HG03571 (cell line): ENCODE measurements at regions not wholly inside any gene's neighbourhood (a gene's known extent, or its start where the extent isn't known, plus 50 kb on each side); places are given as distances from the start of the nearest gene placed in this dataset.

Experiments
- ATAC-seq: cut with Tn5 transposase; IDR thresholded peaks from one replicate; pipeline ENCODE4 v1.9.1; 2021; ENCODE audit not compliant: unreplicated experiment

- no peak for ATAC-seq
Measured at GRCh38 chr2:2750867-2751714, 420.0 kb upstream of the MYT1L start.

GRCh38 chr2:2749206-2749598 is 418.1 kb upstream of the MYT1L start:
- ATAC-seq, result no peak

DNA sequence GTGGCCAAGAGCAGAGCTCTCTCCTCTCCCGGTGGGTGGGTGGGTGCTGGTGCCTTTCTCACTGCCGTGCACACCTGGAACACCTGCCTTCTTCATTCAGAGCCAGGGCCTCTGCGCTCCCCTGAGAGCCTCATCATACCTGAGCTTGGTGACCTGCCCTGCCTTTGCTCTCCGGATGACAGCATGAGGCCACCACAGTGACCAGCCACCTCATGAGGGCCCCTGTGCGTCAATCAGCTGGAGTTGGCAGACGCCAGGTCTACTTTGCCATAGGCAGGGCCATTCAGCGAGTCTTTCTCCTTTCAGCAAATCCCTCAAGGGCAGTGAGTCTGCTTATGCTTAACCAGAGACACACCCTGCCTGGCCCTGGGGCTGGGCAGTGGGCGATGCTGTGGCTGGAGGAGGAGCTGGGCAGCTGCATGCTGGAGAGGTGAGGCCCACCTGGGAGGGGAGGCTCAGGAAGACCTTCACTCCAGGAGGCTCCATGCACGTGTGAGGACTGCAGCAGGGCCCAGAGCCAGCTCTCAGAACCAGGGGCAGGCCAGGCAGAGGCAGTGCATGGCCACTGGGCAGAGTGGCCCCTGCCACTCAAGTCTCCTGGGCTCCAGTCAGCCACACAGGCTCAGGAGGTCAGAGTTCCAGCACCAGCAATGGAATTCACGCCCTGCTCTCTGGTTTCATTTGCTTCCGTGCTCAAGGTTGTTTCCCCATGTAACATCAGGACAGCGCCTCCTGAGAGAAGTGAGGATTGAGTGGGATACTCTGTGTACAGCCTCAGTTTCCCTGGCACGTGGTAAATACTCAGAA is 417.5 kb upstream of the MYT1L start:
- no peak for ATAC-seq

DNA sequence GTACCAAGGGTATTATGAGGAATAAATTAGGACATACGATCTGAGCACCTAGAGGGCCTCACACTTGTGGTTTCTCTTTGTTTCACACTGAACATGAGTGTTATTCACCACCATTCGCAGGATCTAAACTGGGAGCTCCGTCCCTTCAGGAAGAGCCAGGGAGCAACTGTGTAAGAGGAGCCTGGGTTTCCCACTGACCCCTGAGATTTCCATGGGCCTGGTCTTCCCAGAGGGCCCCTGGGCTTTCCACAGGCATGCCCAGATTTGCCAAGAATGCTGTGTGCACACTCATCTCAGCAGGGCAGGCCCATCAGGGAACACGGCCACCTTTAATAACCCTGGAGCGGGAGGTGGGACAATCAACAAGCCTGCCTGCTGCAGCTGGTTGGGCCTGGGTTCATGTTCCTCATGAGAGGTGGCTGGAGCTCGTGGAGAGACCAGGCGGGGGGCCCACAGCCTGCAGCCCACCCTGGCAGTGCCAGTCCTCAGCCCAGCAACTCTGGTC is 416.8 kb upstream of the MYT1L start:
- ATAC-seq, result no peak

- ATAC-seq, result no peak
Measured at GRCh38 chr2:2746731-2747130, 415.7 kb upstream of the MYT1L start.

DNA sequence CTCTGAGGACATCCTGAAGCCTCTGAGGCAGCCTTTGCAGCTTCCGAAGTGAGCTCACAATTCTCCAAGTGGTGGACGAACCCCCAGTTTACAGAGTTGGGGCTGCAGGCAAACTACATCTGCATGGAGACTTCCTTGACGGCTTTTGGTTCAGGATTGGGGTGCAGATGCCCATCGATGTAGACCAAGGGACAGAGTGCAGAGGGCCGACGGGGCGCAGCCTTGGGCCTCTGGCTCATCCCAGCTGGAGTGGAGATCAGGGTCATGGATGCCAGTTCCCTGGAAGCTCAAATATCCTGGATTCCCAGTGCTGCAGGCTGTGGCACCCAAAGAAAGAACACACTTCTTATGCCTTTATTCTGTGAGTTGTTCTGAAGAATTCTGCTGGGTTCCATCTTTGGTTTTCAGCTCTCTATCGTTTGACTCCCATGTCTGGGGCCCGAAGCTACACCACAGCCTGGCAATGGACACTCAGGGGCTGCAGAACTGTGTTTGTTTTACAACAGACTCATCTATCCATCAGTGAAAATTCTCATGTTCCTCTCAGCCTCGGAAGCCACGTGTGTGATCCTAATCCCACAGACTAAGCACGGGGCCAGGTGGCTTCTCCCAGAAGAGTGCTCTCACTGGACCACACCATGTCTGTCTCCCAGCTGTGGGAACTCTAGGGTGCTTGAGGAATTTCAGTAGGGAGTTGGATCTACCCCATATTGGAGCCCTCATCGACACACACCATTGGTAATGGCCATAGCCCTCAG is 414.1 kb upstream of the MYT1L start:
- no peak for ATAC-seq

DNA sequence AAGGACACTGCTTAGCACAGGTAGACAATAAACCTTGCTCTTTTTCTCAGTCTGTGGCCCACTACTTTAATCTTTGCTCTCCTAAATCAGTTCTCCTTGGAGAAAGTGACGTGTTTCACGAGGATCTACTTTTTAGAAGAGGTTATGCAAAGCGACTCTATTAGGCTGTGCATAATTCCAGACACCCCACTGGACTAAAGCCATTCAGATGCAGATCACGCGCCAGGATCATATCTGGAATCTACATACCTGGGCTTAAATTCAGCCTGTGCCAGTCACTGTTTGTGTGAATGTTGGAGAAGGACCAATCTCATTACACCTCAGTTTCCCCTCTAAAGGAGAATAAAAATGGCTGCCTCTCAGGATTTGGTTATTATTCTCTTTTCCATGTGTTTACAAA is 413.0 kb upstream of the MYT1L start:
- ATAC-seq, result no peak

DNA sequence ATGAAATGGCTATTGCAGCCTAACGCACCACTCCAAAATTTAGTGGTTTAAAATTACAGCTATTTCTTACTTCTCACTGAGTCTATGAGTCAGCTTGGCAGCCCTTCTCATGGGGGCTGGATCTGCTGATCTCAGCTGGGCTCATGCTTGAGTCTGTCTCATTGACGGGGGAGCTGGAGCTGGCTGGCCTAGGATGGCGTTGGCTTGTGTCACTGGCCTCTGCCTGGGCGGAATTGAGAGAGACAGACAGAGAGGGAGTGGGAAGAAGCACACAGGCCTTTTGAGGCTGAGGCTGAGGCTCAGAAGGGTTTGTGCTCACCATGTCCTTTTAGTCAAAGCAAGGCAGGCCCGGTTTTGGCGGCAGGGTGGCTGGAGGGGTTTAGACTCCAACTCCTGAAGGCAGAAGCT is 412.1 kb upstream of the MYT1L start:
- no peak for ATAC-seq

DNA sequence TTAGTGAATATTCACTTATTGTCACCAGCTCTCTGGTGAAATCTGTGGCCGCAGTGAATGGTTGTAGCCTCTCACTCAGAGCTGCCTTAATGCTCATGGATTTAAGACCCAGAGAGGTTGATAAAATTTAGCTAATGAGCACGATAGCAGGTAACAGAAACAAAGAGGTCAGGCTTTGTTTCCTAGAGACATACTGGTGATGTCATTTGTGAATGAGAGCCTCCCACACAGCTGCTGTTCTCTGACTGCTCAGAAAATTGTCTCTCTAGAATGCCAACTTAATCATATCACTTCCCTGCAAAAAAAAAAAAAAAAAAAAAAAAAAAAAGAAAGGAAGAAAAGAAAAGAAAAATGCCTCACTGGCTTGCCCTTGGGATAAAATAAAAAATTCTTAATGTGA is 411.7 kb upstream of the MYT1L start:
- no peak for ATAC-seq

DNA sequence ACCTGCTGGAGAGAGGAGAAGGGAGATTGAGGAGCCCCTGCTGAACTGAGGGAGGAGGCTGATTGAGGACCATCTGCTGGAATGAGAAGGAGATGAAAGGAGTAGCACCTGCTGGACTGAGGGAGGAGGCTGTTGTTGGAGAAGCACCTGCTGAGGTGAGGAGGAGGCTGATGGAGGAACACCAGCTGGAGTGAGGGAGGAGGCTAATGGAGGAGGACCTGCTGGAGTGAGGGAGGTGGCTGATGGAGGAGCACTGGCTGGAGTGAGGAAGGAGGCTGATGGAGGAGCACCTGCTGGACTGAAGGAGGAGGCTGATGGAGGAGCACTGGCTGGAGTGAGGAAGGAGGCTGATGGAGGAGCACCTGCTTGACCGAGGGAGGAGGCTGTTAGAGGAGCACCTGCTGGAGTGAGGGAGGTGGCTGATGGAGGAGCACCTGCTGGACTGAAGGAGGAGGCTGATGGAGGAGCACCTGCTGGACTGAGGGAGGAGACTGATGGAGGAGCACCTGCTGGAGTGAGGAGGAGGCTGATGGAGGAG is 409.2 kb upstream of the MYT1L start:
- ATAC-seq, result no peak

- ATAC-seq, result no peak
Measured at GRCh38 chr2:2739231-2739795, 408.2 kb upstream of the MYT1L start.

- ATAC-seq, result no peak
Measured at GRCh38 chr2:2738684-2739083, 407.6 kb upstream of the MYT1L start.

- ATAC-seq, result no peak
Measured at GRCh38 chr2:2738276-2738675, 407.2 kb upstream of the MYT1L start.

DNA sequence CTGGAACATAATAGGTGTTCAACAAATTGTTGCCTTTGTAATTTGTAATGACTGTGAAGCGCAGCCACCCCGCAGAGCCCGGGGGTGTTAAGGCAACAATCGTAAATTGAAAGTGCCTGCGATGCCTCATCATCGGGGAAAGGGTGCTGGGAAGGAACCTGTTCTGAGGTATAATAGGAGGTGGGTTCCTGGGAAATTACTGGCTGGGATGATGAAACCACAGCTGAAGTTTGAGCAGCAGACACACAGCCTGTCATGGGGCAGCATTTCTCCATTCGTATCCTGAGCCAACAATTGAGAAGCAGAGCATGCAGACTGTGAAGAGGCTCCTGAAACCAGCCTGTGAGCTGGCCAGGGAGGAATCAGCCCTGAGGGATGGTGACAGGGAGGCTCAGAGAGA is 404.0 kb upstream of the MYT1L start:
- no peak for ATAC-seq

- no peak for ATAC-seq
Measured at GRCh38 chr2:2734308-2734707, 403.2 kb upstream of the MYT1L start.

GRCh38 chr2:2733818-2734217 is 402.7 kb upstream of the MYT1L start:
- no peak for ATAC-seq

DNA sequence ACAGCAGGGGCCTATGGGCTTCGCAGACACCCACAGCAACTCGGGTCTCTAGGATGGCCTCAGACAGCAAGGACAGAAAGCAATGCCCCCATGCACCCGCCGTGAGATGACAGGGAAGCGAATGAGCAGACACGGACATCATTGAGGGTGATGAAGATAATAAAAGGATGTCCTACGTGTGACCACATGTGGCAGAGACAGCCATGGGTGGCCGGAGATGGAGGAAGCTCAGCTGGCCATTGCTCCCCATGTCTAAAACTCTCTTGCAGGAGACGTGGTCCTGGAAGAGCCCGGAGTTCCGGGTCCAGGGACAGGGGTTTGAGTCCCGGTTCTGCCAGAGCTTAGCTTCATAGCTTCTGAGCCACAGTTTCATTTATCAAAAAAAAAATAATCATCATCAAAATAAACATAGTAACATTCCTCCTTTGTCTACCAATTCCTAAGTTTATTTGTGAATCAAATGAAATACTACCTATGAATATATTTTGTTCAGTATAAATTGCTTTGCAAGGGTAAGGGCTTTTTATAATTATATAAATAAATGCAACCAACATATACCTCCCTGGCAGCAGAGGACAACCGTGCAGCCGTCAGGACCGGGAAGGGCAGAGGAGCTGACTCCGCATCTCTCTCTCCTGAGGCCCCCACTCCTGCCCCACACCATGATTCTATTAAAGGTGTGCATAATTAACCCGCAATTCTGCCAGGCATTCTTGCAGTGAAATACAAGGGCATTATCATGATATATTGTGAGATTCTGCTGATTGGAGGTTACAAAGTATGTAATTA is 401.4 kb upstream of the MYT1L start:
- no peak for ATAC-seq

DNA sequence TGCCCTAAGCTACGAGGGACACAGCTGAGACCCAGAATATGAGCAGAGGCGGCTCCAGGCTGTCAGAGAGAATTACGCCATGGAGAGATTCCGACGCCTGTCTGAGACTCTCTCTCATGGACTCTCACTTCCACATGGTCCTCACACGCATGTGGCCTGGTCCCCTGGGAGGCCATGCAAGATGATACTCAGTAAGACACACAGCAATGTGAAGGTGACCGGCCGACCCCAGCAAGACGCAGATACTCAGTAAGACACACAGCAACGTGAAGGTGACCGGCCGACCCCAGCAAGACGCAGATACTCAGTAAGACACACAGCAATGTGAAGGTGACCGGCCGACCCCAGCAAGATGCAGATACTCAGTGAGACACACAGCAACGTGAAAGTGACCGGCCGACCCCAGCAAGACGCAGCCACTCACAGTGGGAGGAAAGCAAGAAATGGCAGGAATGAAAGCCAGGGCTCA is 400.8 kb upstream of the MYT1L start:
- no peak for ATAC-seq

- ATAC-seq, result no peak
Measured at GRCh38 chr2:2731101-2731815, 400.2 kb upstream of the MYT1L start.
